Globus pallidus (tissue), 1 donor: ENCODE measurements at regions not wholly inside any gene's neighbourhood (a gene's known extent, or its start where the extent isn't known, plus 50 kb on each side); places are given as distances from the start of the nearest gene placed in this dataset.
"Not testable (repeated sequence)": the region's sequence is repeated elsewhere in the genome, so short reads cannot be mapped to it uniquely, and the experiment has no call there.

Experiments
- DNase-seq: peaks from one replicate; pipeline ENCODE4 v3.0.0-alpha.2; 2015; ENCODE audit warnings: low spot score

GRCh38 chrX:45485719-45486118 is 285.0 kb upstream of the DIPK2B start:
- no peak for DNase-seq

DNA sequence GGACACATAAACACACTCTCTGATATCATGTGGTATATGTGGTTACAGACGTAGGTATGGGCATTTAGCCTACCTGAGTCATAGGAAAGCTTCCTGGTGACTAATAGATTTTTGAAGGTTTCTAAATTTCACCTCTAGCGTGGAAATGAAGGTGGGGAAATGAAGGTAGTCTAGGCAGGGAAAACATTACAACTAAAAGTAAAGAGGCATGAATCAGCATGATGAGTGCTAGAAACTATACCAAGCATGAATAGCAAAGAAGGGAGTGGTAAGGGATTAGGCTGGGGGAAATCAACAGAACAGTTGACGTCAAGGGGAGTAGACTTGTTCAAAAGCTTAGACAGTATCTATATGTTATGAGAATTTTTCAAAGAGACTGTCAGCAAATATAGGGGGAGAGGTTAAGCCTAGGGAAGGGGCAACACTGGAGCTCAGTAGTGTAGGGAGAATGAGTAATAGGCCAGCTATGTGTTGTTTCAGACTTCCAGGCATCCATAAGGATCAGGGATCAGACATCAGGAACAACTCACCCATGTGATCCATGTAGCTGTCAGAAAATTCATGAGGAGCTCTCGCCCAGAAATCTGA is 279.3 kb upstream of the DIPK2B start:
- no peak for DNase-seq

GRCh38 chrX:45479196-45479834 is 278.6 kb upstream of the DIPK2B start:
- no peak for DNase-seq

- DNase-seq = no peak
Observed at GRCh38 chrX:45472968-45473367, 272.3 kb upstream of the DIPK2B start.

DNA sequence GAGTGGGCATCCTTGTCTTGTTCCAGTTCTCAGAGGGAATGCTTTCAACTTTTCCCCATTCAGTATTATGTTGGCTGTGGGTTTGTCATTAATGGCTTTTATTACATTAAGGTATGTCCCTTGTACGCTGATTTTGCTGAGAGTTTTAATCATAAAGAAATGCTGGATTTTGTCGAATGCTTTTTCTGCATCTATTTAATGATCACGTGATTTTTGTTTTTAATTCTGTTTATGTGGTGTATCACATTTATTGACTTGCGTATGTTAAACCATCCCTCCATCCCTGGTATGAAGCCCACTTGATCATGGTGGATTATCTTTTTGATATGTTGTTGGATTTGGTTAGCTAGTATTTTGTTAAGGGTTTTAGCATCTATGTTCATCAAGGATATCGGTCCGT is 266.9 kb upstream of the DIPK2B start:
- not testable (repeated sequence) for DNase-seq

DNA sequence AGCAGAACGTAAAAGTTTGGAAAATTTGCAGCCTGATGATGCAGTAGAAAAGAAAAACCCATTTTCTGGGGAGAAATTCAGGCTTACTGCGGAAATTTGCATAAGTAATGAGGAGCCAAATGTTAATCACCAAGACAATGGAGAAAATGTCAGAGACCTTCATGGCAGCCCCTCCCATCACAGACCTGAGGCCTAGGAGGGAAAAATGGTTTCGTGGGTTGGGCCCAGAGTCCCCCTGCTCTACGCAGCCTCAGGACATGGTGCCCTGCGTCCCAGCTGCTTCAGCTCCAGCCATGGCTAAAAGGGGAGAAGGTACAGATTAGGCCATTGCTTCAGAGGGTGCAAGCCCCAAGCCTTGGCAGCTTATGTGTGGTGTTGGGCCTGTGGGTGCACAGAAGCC is 255.1 kb upstream of the DIPK2B start:
- DNase-seq = not testable (repeated sequence)

GRCh38 chrX:45454290-45454689 is 253.6 kb upstream of the DIPK2B start:
- peak; percentile 34 for DNase-seq

GRCh38 chrX:45449982-45450381 is 249.3 kb upstream of the DIPK2B start:
- DNase-seq = no peak

- no peak for DNase-seq
Observed at GRCh38 chrX:45447995-45448394, 247.3 kb upstream of the DIPK2B start.

DNA sequence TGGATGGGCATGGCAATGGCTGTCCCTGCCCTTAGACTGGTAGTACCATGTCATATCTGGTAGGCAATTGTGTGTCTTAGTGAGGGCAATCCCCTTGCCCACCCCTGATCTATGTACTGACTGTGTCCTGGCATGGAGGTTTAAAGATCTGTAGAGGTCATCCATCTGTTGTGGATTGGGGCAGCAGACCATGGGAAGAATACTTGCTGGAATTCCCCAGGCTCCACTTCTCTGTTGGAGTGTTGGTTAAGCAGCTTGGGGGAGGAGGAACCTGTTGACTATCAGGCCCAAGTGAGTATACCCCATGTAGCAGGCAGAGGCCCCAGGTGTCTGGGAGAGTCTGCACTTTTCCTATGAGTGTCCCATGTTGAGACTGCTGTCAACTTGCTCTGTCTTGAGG is 246.7 kb upstream of the DIPK2B start:
- no peak for DNase-seq

DNA sequence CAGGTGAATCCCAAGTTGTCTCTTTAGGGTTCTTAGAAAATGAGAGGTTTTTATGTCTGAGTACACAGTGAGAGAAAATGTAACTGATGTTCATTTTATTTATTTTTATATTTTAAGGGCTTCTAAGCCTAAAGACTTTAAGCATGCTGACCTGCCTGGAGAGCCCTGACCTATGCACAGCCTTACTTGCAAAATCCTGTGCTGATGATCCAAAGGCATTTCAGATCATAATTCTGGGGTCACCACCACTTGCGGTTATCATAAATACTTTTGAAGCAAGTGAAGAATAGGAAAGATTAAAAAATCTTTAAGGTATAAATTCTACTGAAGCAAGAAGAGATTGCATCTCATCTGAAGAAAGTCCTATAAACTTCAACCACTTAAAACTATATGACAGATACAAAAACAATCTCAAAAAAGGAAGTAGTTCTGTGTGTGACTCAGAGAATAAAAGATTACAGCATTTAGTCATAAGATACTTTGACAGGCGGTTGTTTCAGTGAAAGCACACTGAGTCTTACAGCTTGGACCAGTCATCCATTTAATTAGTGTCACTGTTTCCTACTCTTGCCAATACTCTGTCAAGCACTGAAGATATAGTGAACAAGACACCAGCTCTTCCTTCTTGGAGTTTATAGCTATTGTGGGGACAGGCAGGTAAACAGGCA is 245.2 kb upstream of the DIPK2B start:
- no peak for DNase-seq

GRCh38 chrX:45437186-45437585 is 236.5 kb upstream of the DIPK2B start:
- no peak for DNase-seq

- DNase-seq = no peak
Observed at GRCh38 chrX:45435481-45435880, 234.8 kb upstream of the DIPK2B start.

DNA sequence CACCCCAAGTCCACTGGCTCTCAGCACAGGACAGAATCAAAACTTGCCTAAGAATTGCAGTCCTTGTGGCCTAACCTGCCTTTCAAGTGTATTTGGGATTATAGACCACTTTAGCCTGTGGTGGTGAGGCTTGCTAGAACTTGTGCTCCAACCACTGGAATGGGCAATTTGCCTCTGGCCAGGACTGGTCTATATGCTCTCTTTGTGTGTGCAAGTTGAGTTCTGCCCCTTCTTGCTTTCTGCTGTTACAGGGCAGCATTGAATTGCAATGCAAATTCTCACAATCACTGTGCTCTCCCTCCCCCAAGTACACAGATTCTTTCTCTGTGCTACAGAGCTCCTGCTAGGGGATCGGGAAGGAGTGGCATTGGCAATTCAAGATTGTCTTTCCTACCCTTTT is 233.6 kb upstream of the DIPK2B start:
- DNase-seq = no peak

GRCh38 chrX:45428831-45429230 is 228.2 kb upstream of the DIPK2B start:
- DNase-seq = no peak

DNA sequence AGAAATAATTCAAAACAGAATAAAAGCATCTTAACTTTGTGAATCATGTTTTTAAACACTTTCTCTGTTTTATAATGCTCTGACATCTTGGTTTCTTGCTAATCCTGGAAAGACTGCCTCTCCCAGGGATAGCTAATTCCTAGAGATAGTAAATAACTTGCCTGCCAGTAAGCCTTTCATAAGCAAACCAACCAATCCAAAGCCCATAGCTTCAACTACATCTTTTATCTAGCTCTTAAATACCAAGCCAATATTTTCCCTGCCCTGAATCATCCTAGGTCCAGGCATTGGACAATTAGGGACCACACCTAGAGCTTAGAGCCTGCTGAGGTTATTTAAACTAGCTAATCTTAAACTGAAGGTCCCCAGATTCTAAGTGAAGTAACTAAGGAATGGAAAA is 223.7 kb upstream of the DIPK2B start:
- no peak for DNase-seq

GRCh38 chrX:45422216-45422925 is 221.7 kb upstream of the DIPK2B start:
- DNase-seq = no peak

GRCh38 chrX:45421806-45422205 is 221.1 kb upstream of the DIPK2B start:
- DNase-seq = no peak

GRCh38 chrX:45404206-45404605 is 203.5 kb upstream of the DIPK2B start:
- DNase-seq = no peak

DNA sequence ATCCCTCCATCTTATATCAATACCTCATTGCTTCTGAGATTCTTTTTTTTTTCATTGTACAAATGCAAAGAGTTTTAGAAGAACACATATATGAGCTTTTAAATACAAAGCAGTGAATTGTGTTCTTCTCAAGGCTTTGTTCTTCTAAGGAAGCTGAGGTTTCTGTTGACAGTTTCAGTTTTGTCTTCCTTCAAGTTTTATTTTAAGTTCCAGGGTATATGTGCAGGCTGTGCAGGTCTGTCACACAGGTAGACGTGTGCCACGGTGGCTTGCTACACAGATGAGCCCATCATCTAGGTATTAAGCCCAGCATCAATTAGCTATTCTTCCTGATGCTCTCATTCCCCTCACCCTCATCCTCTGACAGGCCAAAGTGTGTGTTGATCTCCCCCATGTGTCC is 201.2 kb upstream of the DIPK2B start:
- no peak for DNase-seq

GRCh38 chrX:45400951-45401725 is 200.5 kb upstream of the DIPK2B start:
- not testable (repeated sequence) for DNase-seq
